SK-N-MC (cell line): ENCODE measurements at regions not wholly inside any gene's neighbourhood (a gene's known extent, or its start where the extent isn't known, plus 50 kb on each side); places are given as distances from the start of the nearest gene placed in this dataset.

Experiments used
- EZH2 ChIP-seq: fragments of 200-600 bp; sonication (generic); IDR thresholded peaks from one replicate; pipeline ENCODE4 v1.6.1; 2017; ENCODE audit warnings: antibody characterized with exemption
- FOXP2 ChIP-seq: optimal IDR thresholded peaks from 2 replicates; pipeline ENCODE3; 2011; ENCODE audit warnings: mild to moderate bottlenecking, moderate library complexity; ENCODE audit not compliant: insufficient read depth; ENCODE audit errors: extremely low read length, control extremely low read depth
- POLR2AphosphoS5 ChIP-seq: IDR thresholded peaks from 2 replicates; pipeline ENCODE4 v1.6.1; 2012; ENCODE audit warnings: mild to moderate bottlenecking, low read depth, low read length, borderline replicate concordance

GRCh38 chr4:145351162-145351561 lies 130.5 kb upstream of the SMAD1 start:
- TF ChIP-seq POLR2AphosphoS5 (no peak), EZH2 (no peak), FOXP2 (no peak)
